ENCODE measurements at regions not wholly inside any gene's neighbourhood (a gene's known extent, or its start where the extent isn't known, plus 50 kb on each side); places are given as distances from the start of the nearest gene placed in this dataset.
"Not testable (repeated sequence)": the region's sequence is repeated elsewhere in the genome, so short reads cannot be mapped to it uniquely, and the experiment has no call there.

- in situ Hi-C loops (cut with MboI; ENCODE audit: low pct_unique_long_range_greater_than_20kb, low sequenced_read_pairs): no loop called here
- DNase-seq: no peak
Observed at GRCh38 chr4:160399826-160400225, 1296.9 kb downstream of the RAPGEF2 start.

DNA sequence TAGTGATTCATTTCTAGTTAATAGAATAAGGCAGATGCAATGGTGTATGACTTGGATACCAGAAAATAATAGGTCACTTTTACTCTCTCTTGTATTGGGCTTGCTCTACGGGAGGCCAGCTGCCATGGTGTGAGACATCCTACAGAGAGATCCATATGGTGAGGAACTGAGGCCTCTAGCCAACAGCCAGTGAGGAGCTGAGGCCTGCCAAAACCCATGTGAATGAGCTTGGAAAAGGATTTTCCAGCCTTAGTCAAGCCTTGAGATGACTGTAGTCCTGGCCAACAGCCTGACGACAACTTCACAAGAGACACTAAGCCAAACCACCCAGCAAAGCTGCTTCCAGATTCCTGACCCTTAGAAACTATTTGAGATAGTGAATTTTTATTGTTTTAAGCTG, 1300.2 kb downstream of the RAPGEF2 start:
- in situ Hi-C loops (cut with MboI; ENCODE audit: low pct_unique_long_range_greater_than_20kb, low sequenced_read_pairs): no loop called here
- no peak for DNase-seq

DNA sequence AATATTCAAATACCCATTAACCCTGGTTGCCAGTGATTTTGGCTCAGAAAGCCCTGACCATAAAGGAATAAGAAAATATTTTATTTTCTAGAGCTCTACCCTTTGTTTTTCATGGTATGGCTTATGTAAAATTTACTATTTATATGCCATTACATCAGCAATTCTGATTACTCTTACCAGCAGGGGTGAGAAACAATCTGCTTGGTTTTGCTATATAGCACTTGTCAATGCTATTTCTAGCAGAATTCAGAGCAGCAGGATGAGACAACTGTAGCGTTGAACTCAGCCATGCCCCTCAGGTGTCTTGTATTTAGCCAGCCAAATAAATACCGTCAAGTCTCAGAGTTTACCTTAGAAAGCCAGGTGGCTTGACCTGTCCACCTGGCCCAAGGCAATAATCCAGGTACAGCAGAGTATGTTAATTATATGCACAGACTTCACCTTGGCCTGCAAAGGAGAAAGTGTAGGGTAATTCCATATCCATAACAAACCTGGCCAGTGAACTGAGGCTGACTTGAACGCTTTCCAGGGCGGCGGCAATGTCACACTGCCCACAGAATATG, 1303.5 kb downstream of the RAPGEF2 start:
- no peak for DNase-seq
- in situ Hi-C loops (cut with MboI; ENCODE audit: low pct_unique_long_range_greater_than_20kb, low sequenced_read_pairs): no loop called here

- in situ Hi-C loops (cut with MboI; ENCODE audit: low pct_unique_long_range_greater_than_20kb, low sequenced_read_pairs): no loop called here
- DNase-seq: no peak
Observed at GRCh38 chr4:160414496-160414895, 1311.6 kb downstream of the RAPGEF2 start.

GRCh38 chr4:160423879-160424451, 1321.1 kb downstream of the RAPGEF2 start:
- in situ Hi-C loops (cut with MboI; ENCODE audit: low pct_unique_long_range_greater_than_20kb, low sequenced_read_pairs): no loop called here
- DNase-seq: no peak

DNA sequence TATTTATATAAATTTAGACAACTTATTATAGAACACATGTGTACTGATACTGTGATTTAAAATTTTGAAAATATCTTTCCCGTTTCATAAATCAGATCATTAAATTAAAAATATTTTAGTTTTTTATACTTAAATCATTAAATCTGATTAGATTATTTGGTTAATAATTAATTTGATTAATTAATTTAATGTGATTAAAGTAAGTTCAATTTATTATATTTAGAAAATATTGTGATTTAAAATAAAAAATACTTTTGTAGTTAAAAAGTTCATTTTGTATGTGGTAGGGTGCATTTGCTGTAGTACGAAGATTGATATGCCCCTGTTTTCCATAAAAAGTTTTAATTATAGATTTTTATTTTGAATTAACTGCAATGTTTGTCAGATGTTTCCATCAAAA, 1323.4 kb downstream of the RAPGEF2 start:
- in situ Hi-C loops (cut with MboI; ENCODE audit: low pct_unique_long_range_greater_than_20kb, low sequenced_read_pairs): no loop called here
- DNase-seq: no peak

- in situ Hi-C loops (cut with MboI; ENCODE audit: low pct_unique_long_range_greater_than_20kb, low sequenced_read_pairs): no loop called here
- no peak for DNase-seq
Observed at GRCh38 chr4:160450876-160451275, 1348.0 kb downstream of the RAPGEF2 start.

- in situ Hi-C loops (cut with MboI; ENCODE audit: low pct_unique_long_range_greater_than_20kb, low sequenced_read_pairs); DNase-seq: not testable (repeated sequence)
Observed at GRCh38 chr4:160481696-160482690, 1379.1 kb downstream of the RAPGEF2 start.

DNA sequence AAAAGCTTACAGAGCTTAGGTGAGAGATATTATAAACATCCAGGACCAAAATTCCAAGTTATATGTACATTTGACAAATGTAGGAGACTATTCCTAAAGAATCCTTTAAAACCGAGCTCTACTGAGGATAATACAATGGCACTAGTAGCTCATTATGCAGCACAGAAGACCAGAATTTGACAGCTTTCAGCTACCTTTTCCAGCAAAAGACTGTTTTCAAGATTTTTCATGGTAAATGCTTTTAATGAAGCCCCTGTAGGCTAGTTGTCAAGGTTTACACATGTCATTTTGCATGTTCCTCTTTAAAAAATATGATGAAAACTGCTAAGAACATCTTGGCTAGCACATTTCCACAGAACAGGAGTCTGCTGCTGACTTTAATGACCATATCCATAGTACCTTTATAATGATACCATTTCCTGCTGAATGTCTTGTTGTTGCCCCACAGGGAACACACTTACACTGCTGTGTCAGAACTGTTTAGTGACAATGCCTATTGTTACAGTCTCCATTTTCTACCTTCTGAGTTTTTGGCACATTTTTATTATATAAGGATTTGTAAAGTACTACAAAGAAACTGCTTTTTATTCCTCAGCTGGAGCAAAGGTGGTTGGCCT, 1382.3 kb downstream of the RAPGEF2 start:
- DNase-seq: no peak
- in situ Hi-C loops (cut with MboI; ENCODE audit: low pct_unique_long_range_greater_than_20kb, low sequenced_read_pairs): no loop called here

DNA sequence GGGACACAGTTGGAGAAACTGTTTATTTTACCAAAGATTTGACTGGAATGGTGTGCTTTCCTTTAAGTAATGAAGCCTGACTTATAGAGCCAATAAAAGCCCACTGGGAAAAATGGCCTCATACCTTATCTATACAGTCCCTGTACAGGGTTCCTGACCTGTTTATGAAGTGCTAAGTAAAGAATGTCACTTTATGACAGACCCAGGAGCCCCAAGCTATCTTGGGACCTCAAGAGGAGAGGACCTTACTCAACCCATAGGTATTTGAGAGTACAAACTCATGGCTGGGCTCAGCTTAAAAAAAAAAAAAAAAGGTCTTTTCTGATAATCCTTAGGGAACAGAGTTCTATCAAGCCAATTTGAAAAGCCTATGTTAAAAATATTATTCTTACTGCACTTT, 1389.3 kb downstream of the RAPGEF2 start:
- in situ Hi-C loops (cut with MboI; ENCODE audit: low pct_unique_long_range_greater_than_20kb, low sequenced_read_pairs): no loop called here
- no peak for DNase-seq

DNA sequence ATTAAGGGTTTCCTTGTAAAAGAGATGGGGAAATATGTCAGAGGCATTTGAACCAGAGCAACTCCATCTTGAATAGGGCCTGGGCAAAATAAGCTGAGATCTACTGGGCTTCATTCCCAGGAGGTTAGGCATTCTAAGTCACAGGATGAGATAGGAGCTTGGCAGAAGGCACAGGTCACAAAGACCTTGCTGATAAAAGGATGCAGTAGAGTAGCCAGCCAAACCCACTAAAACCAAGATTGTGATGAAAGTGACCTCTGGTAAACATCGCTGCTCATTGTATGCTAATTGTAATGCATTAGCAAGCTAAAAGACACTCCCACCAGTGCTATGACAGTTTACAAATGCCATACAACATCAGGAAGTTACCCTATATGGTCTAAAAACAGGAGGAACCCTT, 1390.3 kb downstream of the RAPGEF2 start:
- DNase-seq: no peak
- in situ Hi-C loops (cut with MboI; ENCODE audit: low pct_unique_long_range_greater_than_20kb, low sequenced_read_pairs): no loop called here

- DNase-seq: no peak
- in situ Hi-C loops (cut with MboI; ENCODE audit: low pct_unique_long_range_greater_than_20kb, low sequenced_read_pairs): no loop called here
Observed at GRCh38 chr4:160495356-160495755, 1392.5 kb downstream of the RAPGEF2 start.

DNA sequence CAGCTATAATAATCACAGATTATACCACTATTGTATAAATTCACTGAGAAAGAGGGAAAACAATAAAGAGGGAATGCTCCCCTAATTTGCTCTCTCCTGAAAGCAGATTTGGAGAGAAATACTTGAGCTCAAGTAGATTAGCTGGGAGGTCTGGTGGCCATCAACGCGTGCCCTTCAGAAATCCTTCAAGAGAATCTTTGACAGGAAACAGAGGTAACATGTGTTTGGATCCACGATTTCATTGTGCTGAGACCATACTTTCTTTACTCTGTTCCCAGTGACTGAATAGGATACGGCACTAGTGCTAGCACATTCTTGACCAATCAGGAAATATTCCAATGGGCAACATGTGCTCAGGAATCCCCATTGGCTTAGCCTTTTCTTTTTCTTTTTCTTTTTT, 1395.3 kb downstream of the RAPGEF2 start:
- in situ Hi-C loops (cut with MboI; ENCODE audit: low pct_unique_long_range_greater_than_20kb, low sequenced_read_pairs): no loop called here
- DNase-seq: no peak

DNA sequence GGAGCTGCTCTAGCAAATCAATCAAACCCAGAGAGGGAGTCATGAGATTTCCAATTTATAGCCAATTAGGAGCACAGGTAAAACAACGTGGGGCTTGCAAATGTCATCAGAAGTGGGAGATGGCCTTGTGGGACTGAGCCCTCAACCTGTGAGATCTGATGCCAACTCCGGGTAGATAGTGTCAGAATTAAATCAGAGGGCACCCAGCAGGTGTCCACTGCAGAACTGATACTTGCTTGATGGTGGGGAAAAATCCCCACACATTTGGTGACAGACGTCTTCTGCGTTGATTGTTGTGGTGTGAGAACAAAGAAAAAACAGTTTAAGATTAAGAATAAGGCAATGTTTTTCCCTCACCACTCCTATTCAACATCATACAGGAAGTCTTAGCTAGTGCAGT, 1402.8 kb downstream of the RAPGEF2 start:
- DNase-seq: no peak
- in situ Hi-C loops (cut with MboI; ENCODE audit: low pct_unique_long_range_greater_than_20kb, low sequenced_read_pairs): no loop called here

- no peak for DNase-seq
- in situ Hi-C loops (cut with MboI; ENCODE audit: low pct_unique_long_range_greater_than_20kb, low sequenced_read_pairs): no loop called here
Observed at GRCh38 chr4:160510928-160511327, 1408.0 kb downstream of the RAPGEF2 start.

GRCh38 chr4:160514126-160514525, 1411.2 kb downstream of the RAPGEF2 start:
- in situ Hi-C loops (cut with MboI; ENCODE audit: low pct_unique_long_range_greater_than_20kb, low sequenced_read_pairs): no loop called here
- DNase-seq: no peak

DNA sequence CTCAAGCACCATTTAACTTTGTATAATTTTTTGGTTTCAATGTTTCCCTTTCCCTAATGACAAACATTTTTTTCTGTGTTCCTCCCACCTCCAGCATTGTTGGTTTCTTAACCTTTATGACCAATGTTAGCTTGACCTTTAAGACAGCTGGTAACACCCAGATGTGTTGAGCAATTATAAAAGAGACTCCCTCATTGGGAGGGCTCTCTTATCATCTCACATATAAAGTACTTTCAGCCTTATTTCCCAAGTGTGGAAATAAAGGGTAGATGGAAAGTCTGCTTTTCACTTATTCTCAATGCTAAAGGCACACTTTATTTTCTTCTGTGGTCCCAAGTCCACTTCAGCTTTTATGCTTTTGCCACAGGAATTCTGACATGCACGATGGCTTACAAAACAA, 1420.4 kb downstream of the RAPGEF2 start:
- in situ Hi-C loops (cut with MboI; ENCODE audit: low pct_unique_long_range_greater_than_20kb, low sequenced_read_pairs): no loop called here

DNA sequence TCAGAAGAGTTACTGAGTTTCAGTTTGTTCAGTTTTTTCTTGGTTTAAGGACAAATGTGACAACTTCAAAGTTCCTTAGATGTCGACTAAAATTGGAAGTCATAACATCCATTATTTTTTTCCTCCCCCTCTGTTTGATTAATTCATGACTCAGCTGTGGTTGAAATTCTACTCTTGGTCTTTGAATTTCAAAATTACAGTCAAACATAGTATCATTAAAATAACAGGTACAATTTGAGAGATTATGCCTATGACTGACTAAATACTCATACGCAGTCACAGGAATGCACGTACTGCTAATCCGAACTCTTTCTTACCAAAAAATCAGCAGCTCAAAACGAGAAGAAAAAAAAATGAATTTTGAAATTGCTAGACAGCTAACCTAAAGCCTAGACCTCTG, 1434.8 kb downstream of the RAPGEF2 start:
- no peak for DNase-seq
- in situ Hi-C loops (cut with MboI; ENCODE audit: low pct_unique_long_range_greater_than_20kb, low sequenced_read_pairs): no loop called here

More for the DNA sequence above, 1420.4 kb downstream of the RAPGEF2 start:
- no peak for DNase-seq

GRCh38 chr4:160546201-160546600, 1443.3 kb downstream of the RAPGEF2 start:
- in situ Hi-C loops (cut with MboI; ENCODE audit: low pct_unique_long_range_greater_than_20kb, low sequenced_read_pairs): no loop called here

More at GRCh38 chr4:160546201-160546600, 1443.3 kb downstream of the RAPGEF2 start:
- DNase-seq: no peak

Measured in KBM-7 (cell line).